ENCODE measurements at regions not wholly inside any gene's neighbourhood (a gene's known extent, or its start where the extent isn't known, plus 50 kb on each side); places are given as distances from the start of the nearest gene placed in this dataset.

DNA sequence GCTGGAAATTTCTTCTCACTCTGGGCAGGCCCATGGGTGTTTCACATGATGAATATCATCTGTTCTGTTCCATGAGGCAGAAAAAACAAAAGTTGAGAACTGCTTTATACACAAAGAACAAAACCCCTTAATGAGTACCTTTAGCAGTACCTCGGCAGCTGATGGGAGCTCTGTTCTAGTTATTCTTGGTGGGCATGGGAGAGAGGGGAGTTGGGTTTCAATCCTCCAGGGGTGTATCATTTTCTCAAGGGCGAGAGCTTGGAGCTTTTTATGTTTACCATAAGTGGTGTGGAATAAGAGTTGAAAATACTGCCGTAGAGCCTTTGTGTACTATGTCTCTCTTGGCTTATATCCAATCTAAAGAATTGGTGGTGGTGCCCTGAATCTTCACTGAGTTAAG, 103.3 kb upstream of the ZNF608 start:
- H3K27me3 Mint-ChIP-seq = no peaks in the 10 kb centered on the region
- DNase-seq = no peak
- H3K4me3 Mint-ChIP-seq = no peak overlapping the region
- no peak for ATAC-seq
- H3K9me3 Mint-ChIP-seq (ENCODE audit: low read depth) = peaks cover 2% of the 10 kb centered on the region
- no peaks in the 10 kb centered on the region for H3K4me1 Mint-ChIP-seq
- H3K27ac Mint-ChIP-seq = no peak overlapping the region
- CTCF ChIA-PET = no interaction called here
- no peaks in the 10 kb centered on the region for H3K36me3 Mint-ChIP-seq

DNA sequence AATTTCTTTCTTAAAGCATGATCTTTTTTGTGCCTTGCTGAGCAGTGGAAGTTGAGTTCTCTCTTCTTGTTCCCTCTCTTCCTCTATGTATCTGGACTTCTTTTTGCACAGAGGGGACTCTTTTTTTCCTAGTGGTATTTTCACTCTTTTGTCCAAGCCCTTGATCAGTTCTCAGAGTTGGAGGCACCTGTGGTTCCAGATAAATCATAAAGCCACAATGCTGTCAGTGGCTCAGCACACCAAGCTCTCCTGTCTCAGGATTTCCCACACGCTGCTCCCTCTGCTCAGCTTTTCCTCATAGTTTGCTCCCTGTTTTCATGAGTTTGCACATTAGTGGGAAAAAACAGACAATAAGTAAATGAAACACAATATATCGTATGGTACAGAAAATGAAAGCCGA, 110.3 kb upstream of the ZNF608 start:
- H3K27me3 Mint-ChIP-seq = no peaks in the 10 kb centered on the region
- no peak overlapping the region for H3K27ac Mint-ChIP-seq
- DNase-seq (no peak), ATAC-seq (no peak)
- no peaks in the 10 kb centered on the region for H3K9me3 Mint-ChIP-seq (ENCODE audit: low read depth)
- H3K4me1 Mint-ChIP-seq = no peaks in the 10 kb centered on the region
- H3K4me3 Mint-ChIP-seq = no peak overlapping the region
- no peaks in the 10 kb centered on the region for H3K36me3 Mint-ChIP-seq
- CTCF ChIA-PET = no interaction called here

- H3K27ac Mint-ChIP-seq = no peak overlapping the region
- H3K27me3 Mint-ChIP-seq = no peaks in the 10 kb centered on the region
- CTCF ChIA-PET = no interaction called here
- no peak for ATAC-seq
- no peaks in the 10 kb centered on the region for H3K9me3 Mint-ChIP-seq (ENCODE audit: low read depth)
- H3K4me3 Mint-ChIP-seq = no peak overlapping the region
- H3K4me1 Mint-ChIP-seq = no peaks in the 10 kb centered on the region
- H3K36me3 Mint-ChIP-seq = no peaks in the 10 kb centered on the region
- DNase-seq = no peak
Observed at GRCh38 chr5:124858612-124859011, 112.2 kb upstream of the ZNF608 start.

DNA sequence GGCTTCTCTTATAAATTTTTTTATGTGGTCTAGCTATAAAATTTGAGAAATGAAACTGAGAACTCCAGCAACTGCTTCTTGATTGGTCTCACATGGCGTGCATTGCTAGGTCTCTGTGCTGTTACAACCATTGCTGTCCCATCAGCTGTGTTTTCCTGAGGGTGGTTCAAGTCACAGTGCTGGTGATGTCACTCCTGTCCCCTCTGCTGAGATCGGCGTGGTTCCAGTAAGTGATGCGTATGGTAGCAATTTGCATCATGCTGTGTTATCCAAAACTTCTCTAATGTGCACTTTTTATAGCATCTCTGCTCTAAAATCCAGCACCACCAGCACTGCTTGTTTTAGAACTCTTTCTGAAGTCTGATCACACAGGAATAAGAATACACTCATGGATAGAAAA, 112.6 kb upstream of the ZNF608 start:
- Mint-ChIP-seq H3K4me3 (no peak overlapping the region), H3K27ac (no peak overlapping the region), H3K4me1 (no peaks in the 10 kb centered on the region), H3K27me3 (no peaks in the 10 kb centered on the region), H3K9me3 (ENCODE audit: low read depth) (no peaks in the 10 kb centered on the region), H3K36me3 (no peaks in the 10 kb centered on the region)
- CTCF ChIA-PET = no interaction called here
- ATAC-seq = no peak
- DNase-seq = no peak

GRCh38 chr5:124859556-124860290, 113.3 kb upstream of the ZNF608 start:
- H3K27me3 Mint-ChIP-seq = no peaks in the 10 kb centered on the region
- H3K9me3 Mint-ChIP-seq (ENCODE audit: low read depth) = no peaks in the 10 kb centered on the region
- DNase-seq = no peak
- no peaks in the 10 kb centered on the region for H3K4me1 Mint-ChIP-seq
- no peak overlapping the region for H3K4me3 Mint-ChIP-seq
- H3K27ac Mint-ChIP-seq = no peak overlapping the region
- no peaks in the 10 kb centered on the region for H3K36me3 Mint-ChIP-seq
- no peak for ATAC-seq
- CTCF ChIA-PET = no interaction called here

DNA sequence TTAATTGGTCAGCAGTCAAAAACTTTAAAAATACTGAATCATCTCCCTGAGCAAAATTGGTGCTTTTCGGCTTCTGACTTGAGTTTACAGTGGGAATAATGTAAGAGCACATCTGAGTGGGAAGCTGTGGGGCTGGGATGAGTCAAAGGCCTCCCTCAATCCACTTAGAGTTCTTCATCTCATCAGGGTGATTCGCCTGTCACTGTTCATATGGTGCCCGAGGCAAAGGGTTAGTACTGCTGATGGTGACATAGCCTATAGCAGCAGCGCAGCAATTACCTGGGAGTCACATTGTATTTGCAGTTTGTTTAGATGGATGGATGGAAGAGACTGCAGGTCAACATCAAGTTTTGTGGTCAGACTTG, 113.8 kb upstream of the ZNF608 start:
- H3K9me3 Mint-ChIP-seq (ENCODE audit: low read depth) = peaks cover under 1% of the 10 kb centered on the region
- H3K36me3 Mint-ChIP-seq = no peaks in the 10 kb centered on the region
- H3K27me3 Mint-ChIP-seq = no peaks in the 10 kb centered on the region
- no peaks in the 10 kb centered on the region for H3K4me1 Mint-ChIP-seq
- CTCF ChIA-PET = no interaction called here
- H3K27ac Mint-ChIP-seq = no peak overlapping the region
- ATAC-seq (no peak), DNase-seq (no peak)
- no peak overlapping the region for H3K4me3 Mint-ChIP-seq

DNA sequence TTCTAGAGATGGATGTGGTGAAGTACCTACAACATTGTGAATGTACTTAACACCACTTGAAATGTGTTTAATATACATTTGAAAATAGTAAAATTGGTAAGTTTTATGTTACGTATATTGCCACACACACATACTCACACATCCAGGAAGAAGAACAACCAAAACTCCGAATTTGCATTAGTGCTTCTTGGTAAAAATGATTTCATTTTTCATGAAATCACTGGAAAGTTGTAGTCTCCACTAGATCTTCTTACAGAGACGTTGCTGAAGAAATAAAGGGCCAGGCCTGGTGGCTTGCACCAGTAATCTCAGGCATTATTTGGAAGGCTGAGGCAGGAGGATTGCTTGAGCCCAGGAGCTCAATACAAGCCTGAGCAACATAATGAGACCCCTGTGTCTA, 118.6 kb upstream of the ZNF608 start:
- Mint-ChIP-seq H3K4me1 (peaks cover 2% of the 10 kb centered on the region), H3K9me3 (ENCODE audit: low read depth) (peaks cover 4% of the 10 kb centered on the region), H3K27ac (no peak overlapping the region), H3K36me3 (no peaks in the 10 kb centered on the region), H3K4me3 (no peak overlapping the region), H3K27me3 (no peaks in the 10 kb centered on the region)
- CTCF ChIA-PET = no interaction called here
- ATAC-seq = no peak
- no peak for DNase-seq

DNA sequence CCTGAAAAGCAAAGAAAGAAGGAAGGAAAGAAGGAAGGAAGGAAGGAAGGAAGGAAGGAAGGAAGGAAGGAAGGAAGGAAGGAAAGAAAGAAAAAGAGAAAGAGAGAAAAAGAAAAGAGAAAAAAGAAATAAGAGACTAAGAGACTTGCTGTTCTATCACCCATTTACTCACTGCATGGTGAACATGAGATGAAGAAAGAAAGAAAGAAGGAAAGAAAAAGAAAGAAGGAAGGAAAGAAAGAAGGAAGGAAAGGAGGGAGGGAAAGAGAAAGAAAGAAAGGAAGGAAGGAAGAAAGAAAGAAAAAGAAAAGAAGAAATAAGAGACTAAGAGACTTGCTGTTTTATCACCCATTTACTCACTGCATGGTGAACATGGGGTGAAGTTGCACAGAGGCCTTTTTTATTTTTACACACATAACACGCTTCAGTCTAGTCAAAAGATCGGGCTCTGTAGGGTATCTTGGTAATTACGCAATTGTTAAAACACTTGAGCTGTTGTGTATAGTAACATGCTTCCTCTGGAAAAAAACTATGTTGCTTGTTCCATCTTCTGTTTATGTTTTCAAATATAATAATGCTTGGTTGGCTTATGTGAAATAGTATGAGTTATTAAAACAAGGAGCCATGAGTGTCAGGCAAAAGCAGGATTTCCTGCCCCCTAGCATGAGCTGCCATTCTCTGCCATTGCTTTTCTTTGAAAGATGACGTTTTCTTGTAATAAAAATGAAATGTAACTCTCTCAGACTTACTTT, 119.3 kb upstream of the ZNF608 start:
- no peak overlapping the region for H3K27ac Mint-ChIP-seq
- H3K27me3 Mint-ChIP-seq = no peaks in the 10 kb centered on the region
- no peaks in the 10 kb centered on the region for H3K36me3 Mint-ChIP-seq
- ATAC-seq (no peak), DNase-seq (no peak)
- no peak overlapping the region for H3K4me3 Mint-ChIP-seq
- CTCF ChIA-PET = no interaction called here
- H3K9me3 Mint-ChIP-seq (ENCODE audit: low read depth) = peaks cover 4% of the 10 kb centered on the region
- H3K4me1 Mint-ChIP-seq = peaks cover 2% of the 10 kb centered on the region

GRCh38 chr5:124866355-124867136, 120.1 kb upstream of the ZNF608 start:
- Mint-ChIP-seq H3K9me3 (ENCODE audit: low read depth) (peaks cover 4% of the 10 kb centered on the region), H3K27ac (no peak overlapping the region), H3K27me3 (no peaks in the 10 kb centered on the region), H3K4me1 (peaks cover 2% of the 10 kb centered on the region), H3K36me3 (no peaks in the 10 kb centered on the region), H3K4me3 (no peak overlapping the region)
- DNase-seq = no peak
- CTCF ChIA-PET = no interaction called here
- no peak for ATAC-seq

DNA sequence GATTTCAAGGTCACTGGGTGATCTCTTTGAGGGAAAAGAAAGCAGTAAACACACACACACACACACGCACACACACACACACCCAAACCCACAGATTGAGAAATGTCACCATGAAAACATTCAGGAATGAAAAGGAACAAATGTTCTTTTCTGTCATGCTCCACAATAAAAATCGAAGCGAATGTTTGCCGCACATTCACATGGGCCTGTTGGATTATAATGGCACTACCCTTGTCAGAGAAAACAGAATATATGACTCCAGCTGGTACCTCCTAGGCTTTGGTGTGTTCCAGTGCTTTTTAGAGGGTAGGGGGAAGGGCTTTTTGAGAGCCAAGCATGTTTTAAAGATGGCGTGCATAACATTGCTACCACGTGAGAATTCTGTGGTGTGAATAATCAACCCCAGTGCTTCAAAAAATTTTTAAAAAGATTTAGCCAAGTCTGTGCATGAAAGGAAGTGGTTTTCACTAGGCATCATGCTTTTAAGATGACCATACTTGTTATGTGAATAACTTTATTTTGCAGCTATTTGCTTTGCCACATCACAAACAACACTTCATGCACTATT, 120.8 kb upstream of the ZNF608 start:
- Mint-ChIP-seq H3K27ac (no peak overlapping the region), H3K36me3 (no peaks in the 10 kb centered on the region), H3K27me3 (no peaks in the 10 kb centered on the region), H3K4me3 (no peak overlapping the region), H3K4me1 (peaks cover 2% of the 10 kb centered on the region), H3K9me3 (ENCODE audit: low read depth) (peaks cover 4% of the 10 kb centered on the region)
- CTCF ChIA-PET = no interaction called here
- DNase-seq (no peak), ATAC-seq (no peak)

- H3K27ac Mint-ChIP-seq = no peak overlapping the region
- no peak for ATAC-seq
- H3K4me3 Mint-ChIP-seq = no peak overlapping the region
- peaks cover 4% of the 10 kb centered on the region for H3K9me3 Mint-ChIP-seq (ENCODE audit: low read depth)
- H3K27me3 Mint-ChIP-seq = no peaks in the 10 kb centered on the region
- no peak for DNase-seq
- peaks cover 2% of the 10 kb centered on the region for H3K4me1 Mint-ChIP-seq
- CTCF ChIA-PET = no interaction called here
- H3K36me3 Mint-ChIP-seq = no peaks in the 10 kb centered on the region
Observed at GRCh38 chr5:124868676-124869075, 122.2 kb upstream of the ZNF608 start.

DNA sequence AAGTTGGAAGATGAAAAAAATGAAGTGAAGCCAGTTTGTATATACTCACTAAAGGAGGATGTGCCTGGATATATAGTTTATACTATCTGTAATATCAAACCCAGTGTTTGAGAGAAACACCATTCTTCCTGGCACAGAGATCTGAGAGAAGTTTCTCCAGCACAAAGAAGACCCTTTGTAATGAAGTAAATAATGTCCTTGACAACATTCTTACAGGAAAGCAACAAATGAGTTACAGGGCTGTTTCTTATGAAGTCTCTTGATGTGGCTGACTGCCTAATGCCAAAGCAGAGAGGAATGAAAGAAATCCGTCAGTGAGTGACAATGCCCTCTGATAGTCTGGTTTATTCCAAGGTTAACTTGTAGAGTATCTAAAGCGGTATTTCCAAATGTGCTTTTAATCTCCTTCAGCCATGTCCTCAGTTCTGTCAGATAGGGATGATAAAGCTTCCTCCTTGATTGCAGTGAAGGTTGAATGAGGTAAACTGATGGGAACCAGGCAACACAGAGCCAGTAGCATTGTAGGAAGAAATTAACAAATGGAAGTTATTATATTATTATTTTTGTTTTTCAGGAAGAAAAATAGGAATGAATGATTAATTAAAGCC, 123.1 kb upstream of the ZNF608 start:
- DNase-seq (no peak), ATAC-seq (no peak)
- H3K27me3 Mint-ChIP-seq = no peaks in the 10 kb centered on the region
- CTCF ChIA-PET = no interaction called here
- H3K36me3 Mint-ChIP-seq = no peaks in the 10 kb centered on the region
- H3K4me1 Mint-ChIP-seq = peaks cover 2% of the 10 kb centered on the region
- H3K27ac Mint-ChIP-seq = no peak overlapping the region
- H3K9me3 Mint-ChIP-seq (ENCODE audit: low read depth) = peaks cover 7% of the 10 kb centered on the region
- H3K4me3 Mint-ChIP-seq = no peak overlapping the region

GRCh38 chr5:124870070-124870469, 123.6 kb upstream of the ZNF608 start:
- Mint-ChIP-seq H3K36me3 (no peaks in the 10 kb centered on the region), H3K27ac (no peak overlapping the region), H3K4me1 (peaks cover 2% of the 10 kb centered on the region), H3K4me3 (no peak overlapping the region), H3K9me3 (ENCODE audit: low read depth) (peaks cover 7% of the 10 kb centered on the region), H3K27me3 (no peaks in the 10 kb centered on the region)
- no peak for ATAC-seq
- CTCF ChIA-PET = no interaction called here
- no peak for DNase-seq

Data from activated CD8-positive, alpha-beta memory T cell treated with anti-CD3 and anti-CD28 coated beads, Interleukin-2, amount 10 ng/mL, durations not matched to agents 7 days and 5 days (primary cell).